Uterus (tissue), 3 donors: ENCODE measurements at regions not wholly inside any gene's neighbourhood (a gene's known extent, or its start where the extent isn't known, plus 50 kb on each side); places are given as distances from the start of the nearest gene placed in this dataset.

ENCODE experiments used
- DNase-seq, 2 donors: peaks; one replicate each; pipeline ENCODE4 v3.0.0-alpha.2; 2019 to 2020
- H3K27ac ChIP-seq, 2 donors: fragments of 200-600 bp; sonication (generic); 1 replicate in 1 of 2; 2 replicates in 1 of 2; pipeline ENCODE4 v1.5.1; 2016 to 2018
- H3K27me3 ChIP-seq, 2 donors: fragments of 200-600 bp; sonication (generic); one replicate each; pipeline ENCODE4 v1.5.1; 2018 to 2019; ENCODE audit warnings: control low read depth in 1 of 2
- H3K36me3 ChIP-seq, 2 donors: fragments of 200-600 bp; sonication (generic); one replicate each; pipeline ENCODE4 v1.5.1; 2019; ENCODE audit warnings: control low read depth in 1 of 2
- H3K4me1 ChIP-seq, 2 donors: fragments of 200-600 bp; sonication (generic); one replicate each; pipeline ENCODE4 v1.5.1; 2018 to 2019; ENCODE audit warnings: control low read depth in 1 of 2
- H3K4me3 ChIP-seq, 2 donors: fragments of 200-600 bp; sonication (generic); 1 replicate in 1 of 2; 2 replicates in 1 of 2; pipeline ENCODE4 v1.5.1; 2018 to 2019; ENCODE audit warnings: mild to moderate bottlenecking in 1 of 2
- H3K9me3 ChIP-seq, 2 donors: fragments of 200-600 bp; sonication (generic); one replicate each; pipeline ENCODE4 v1.5.1; 2019; ENCODE audit warnings: control low read depth in 1 of 2
- POLR2A ChIP-seq, 2 donors: fragments of 450-650 bp; IDR thresholded peaks; one replicate each; pipeline ENCODE4 v1.6.1; 2016; ENCODE audit warnings: antibody characterized with exemption in 2 of 2, mild to moderate bottlenecking in 1 of 2, moderate library complexity in 1 of 2
- intact Hi-C: fragments of 100-400 bp; cut with DNase I; formaldehyde crosslinking; loops from one replicate; pipeline ENCODE4 v1.15.1; 2023; ENCODE audit warnings: low total_unique reads
- TF ChIP-seq, protein P1 (sequence below), 4 experiments: fragments of 200-600 bp in 2 of 4; fragments of 450-650 bp in 2 of 4; sonication (generic) in 2 of 4; IDR thresholded peaks; one replicate each; pipeline ENCODE4 v1.5.1; 2016 to 2019; ENCODE audit warnings: antibody characterized with exemption in 4 of 4, mild to moderate bottlenecking in 2 of 4, moderate library complexity in 1 of 4
- donor health status: DM: yes; HTN: yes; CAD: no.

DNA sequence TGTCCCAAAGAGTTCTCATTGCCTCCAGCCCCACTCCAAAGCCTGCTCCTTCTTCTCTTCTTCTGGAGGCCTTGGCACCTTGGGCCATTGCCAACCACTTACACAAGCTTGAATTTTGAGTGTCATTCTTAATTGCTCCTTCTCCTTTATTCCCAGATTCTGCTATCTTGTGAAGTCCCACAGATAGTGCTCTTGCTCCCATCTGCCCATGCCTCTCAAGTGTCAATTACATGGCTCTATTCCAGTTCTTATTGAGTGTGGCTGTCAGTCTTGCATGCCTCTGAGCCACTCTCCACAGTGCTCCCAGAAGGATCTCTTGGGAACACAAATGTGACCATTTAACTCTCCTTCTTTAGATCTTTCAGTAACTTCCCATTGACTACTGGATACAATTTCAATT, 117.3 kb upstream of the SFRP2 start:
- H3K4me1 ChIP-seq = no peaks in the 10 kb centered on the region
- no peaks in the 10 kb centered on the region for H3K27me3 ChIP-seq
- DNase-seq = no peak
- intact Hi-C loops = no loop called here
- H3K36me3 ChIP-seq = no peaks in the 10 kb centered on the region
- H3K4me3 ChIP-seq = no peak overlapping the region
- no peak for TF ChIP-seq POLR2A (IDR thresholded peaks at IDR 0.05)
- TF ChIP-seq, protein P1, sequence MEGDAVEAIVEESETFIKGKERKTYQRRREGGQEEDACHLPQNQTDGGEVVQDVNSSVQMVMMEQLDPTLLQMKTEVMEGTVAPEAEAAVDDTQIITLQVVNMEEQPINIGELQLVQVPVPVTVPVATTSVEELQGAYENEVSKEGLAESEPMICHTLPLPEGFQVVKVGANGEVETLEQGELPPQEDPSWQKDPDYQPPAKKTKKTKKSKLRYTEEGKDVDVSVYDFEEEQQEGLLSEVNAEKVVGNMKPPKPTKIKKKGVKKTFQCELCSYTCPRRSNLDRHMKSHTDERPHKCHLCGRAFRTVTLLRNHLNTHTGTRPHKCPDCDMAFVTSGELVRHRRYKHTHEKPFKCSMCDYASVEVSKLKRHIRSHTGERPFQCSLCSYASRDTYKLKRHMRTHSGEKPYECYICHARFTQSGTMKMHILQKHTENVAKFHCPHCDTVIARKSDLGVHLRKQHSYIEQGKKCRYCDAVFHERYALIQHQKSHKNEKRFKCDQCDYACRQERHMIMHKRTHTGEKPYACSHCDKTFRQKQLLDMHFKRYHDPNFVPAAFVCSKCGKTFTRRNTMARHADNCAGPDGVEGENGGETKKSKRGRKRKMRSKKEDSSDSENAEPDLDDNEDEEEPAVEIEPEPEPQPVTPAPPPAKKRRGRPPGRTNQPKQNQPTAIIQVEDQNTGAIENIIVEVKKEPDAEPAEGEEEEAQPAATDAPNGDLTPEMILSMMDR (IDR thresholded peaks at IDR 0.05) = no peak
- H3K9me3 ChIP-seq = no peaks in the 10 kb centered on the region
- no peak overlapping the region for H3K27ac ChIP-seq

DNA sequence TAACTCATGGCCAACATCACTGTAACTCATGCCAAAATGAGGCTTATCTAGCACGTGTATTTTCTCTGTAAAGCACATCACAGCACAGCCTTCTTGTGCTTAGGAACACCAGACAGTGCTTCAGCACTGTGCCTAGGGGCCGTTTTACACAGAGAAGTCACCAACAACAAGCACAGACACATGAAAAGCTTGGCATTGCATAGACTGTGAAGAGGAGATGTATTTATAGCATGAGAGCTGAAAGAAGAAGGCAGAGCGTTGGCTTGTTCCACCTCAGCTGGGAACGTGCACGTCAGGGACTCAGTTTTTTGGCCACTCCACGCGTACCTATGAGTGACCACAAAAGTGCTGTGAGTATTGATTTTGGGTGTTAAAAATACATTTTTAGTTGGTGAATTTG, 116.3 kb upstream of the SFRP2 start:
- intact Hi-C loops = no loop called here
- no peak for TF ChIP-seq POLR2A (IDR thresholded peaks at IDR 0.05)
- TF ChIP-seq, protein P1 (IDR thresholded peaks at IDR 0.05) = no peak
- no peak overlapping the region for H3K27ac ChIP-seq

GRCh38 chr4:153904011-153904410, 115.1 kb upstream of the SFRP2 start:
- no peak for TF ChIP-seq POLR2A (IDR thresholded peaks at IDR 0.05)
- TF ChIP-seq, protein P1 (IDR thresholded peaks at IDR 0.05) = no peak
- H3K27ac ChIP-seq = no peak overlapping the region
- no peaks in the 10 kb centered on the region for H3K4me1 ChIP-seq
- DNase-seq = no peak
- H3K36me3 ChIP-seq = no peaks in the 10 kb centered on the region
- no peaks in the 10 kb centered on the region for H3K27me3 ChIP-seq
- no peaks in the 10 kb centered on the region for H3K9me3 ChIP-seq
- no peak overlapping the region for H3K4me3 ChIP-seq
- intact Hi-C loops = no loop called here

More for the DNA sequence above, 116.3 kb upstream of the SFRP2 start:
- Histone ChIP-seq H3K27me3 (no peaks in the 10 kb centered on the region), H3K4me1 (no peaks in the 10 kb centered on the region), H3K4me3 (no peak overlapping the region), H3K9me3 (no peaks in the 10 kb centered on the region), H3K36me3 (no peaks in the 10 kb centered on the region)
- no peak for DNase-seq

- H3K27me3 ChIP-seq = no peaks in the 10 kb centered on the region
- no peaks in the 10 kb centered on the region for H3K9me3 ChIP-seq
- H3K27ac ChIP-seq = no peak overlapping the region
- intact Hi-C loops = no loop called here
- H3K4me3 ChIP-seq = no peak overlapping the region
- TF ChIP-seq, protein P1 (IDR thresholded peaks at IDR 0.05) = no peak
- TF ChIP-seq POLR2A (IDR thresholded peaks at IDR 0.05) = no peak
- H3K4me1 ChIP-seq = no peaks in the 10 kb centered on the region
- no peak for DNase-seq
- H3K36me3 ChIP-seq = no peaks in the 10 kb centered on the region
Measured at GRCh38 chr4:153901220-153901619, 112.3 kb upstream of the SFRP2 start.

- Histone ChIP-seq H3K27me3 (no peaks in the 10 kb centered on the region), H3K36me3 (no peaks in the 10 kb centered on the region), H3K27ac (no peak overlapping the region), H3K9me3 (no peaks in the 10 kb centered on the region), H3K4me1 (no peaks in the 10 kb centered on the region), H3K4me3 (no peak overlapping the region)
- intact Hi-C loops = no loop called here
- no peak for TF ChIP-seq POLR2A (IDR thresholded peaks at IDR 0.05)
- TF ChIP-seq, protein P1 (IDR thresholded peaks at IDR 0.05) = no peak
- DNase-seq = no peak
Measured at GRCh38 chr4:153900426-153900825, 111.5 kb upstream of the SFRP2 start.
